Stimulated activated CD4-positive, alpha-beta T cell treated with anti-CD3 and anti-CD28 coated beads, Interleukin-4, amount 100 ng/mL, for 48 hours (primary cell): ENCODE measurements at regions not wholly inside any gene's neighbourhood (a gene's known extent, or its start where the extent isn't known, plus 50 kb on each side); places are given as distances from the start of the nearest gene placed in this dataset.

ENCODE experiments used
- DNase-seq, 2 donors: peaks; one replicate each; pipeline ENCODE4 v3.0.0-alpha.2; 2020; ENCODE audit warnings: low read depth in 2 of 2

DNA sequence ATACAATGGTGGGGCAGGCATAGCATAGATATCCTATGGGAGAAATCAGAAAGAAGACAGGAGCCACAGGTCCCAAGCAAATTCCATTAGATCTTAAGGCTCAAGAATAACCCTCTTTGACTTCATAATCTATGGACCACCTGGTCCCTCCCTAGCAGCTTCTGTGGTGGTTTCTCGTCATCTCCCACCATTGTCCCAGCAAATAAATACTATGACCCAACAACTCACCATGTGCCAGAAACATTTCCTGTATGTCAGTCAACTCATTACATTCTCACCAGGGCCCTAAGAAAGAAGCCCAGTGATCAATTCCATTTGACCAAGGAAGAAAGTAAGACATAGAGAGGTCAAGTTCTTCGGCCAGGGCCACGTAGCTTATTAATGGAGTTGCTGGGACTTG is 646.2 kb downstream of the VRK1 start:
- no peak for DNase-seq

- no peak for DNase-seq
These were observed 647.1 kb downstream of the VRK1 start for GRCh38 chr14:97444248-97444647.

- no peak for DNase-seq
These were observed 648.2 kb downstream of the VRK1 start for GRCh38 chr14:97445367-97445766.

DNA sequence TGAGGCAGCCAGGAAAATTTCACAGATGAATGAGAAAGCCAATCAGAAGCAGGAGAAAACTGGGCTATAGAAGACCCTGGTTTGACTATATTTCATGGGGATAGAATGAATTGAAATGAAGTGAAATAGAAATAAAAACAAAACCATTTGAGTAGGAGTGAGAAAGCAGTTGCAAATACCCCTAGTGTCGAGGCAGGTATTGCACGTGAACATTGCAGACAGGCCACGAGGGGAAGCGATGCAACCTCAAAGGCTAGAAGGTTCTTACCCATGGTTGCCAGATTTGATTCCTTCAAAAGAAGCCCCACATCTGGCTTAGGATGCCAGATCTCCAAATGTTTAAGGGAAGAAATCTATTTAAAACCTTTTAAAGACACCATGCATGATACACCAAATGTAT is 648.9 kb downstream of the VRK1 start:
- no peak for DNase-seq

DNA sequence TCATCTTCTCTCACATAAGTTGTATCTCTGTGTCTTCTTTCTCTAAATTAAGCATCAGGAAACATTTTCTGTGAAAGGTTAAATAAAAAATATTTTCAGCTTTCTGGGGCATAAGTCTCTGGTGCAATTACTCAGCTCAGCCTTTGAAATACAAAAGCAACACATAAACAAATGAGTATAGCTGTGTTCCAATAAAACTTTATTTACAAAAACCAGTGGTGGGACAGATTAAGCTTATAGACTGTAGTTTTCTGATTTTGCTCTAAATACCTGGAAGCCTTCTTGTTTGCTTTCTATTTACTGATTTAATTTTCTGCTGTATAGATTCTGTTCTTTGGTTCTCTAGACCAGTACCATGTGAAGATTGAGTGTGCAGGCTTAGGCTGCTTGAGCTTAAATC is 655.1 kb downstream of the VRK1 start:
- DNase-seq, result no peak

DNA sequence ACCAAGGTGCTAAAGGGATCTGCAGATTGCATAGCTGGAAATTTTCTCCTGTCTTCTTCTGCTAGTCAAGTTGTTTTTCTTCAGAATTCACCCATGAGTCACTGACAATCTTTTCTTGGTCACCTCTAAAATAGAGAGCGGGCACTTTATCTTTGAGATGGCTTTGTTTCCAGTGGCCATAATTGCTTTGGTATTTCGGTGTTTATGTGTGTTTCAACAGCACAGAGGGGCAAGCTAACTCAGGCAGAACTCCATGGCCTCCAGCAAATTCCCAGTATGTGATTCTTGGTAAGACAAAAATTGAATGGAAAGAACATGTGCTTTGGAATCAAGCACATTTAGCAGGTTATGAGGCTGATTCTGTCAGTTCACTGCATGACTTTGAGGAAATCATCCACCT is 656.8 kb downstream of the VRK1 start:
- no peak for DNase-seq

- no peak for DNase-seq
These were observed 659.3 kb downstream of the VRK1 start for GRCh38 chr14:97456462-97456861.

DNA sequence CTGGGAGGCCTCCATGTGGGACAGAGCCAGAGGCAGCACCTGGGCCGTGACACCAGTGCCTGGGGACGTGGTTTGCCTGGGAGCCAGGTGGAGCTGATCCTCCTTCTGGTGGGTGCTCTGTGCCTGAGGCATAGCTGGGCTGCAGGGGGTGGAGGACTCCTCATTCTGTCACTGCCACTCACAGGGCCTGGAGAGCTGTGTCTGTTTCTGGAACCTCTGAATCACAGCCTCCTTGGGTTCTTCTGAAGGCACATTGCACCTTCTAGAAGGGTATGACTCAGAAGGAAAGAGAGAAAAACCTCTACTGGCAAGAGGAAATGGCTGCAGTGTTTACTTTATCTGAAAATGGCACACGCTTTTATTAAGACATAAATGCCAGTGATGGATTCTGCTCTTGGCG is 659.8 kb downstream of the VRK1 start:
- peak; percentile 43 to 65 for DNase-seq

DNA sequence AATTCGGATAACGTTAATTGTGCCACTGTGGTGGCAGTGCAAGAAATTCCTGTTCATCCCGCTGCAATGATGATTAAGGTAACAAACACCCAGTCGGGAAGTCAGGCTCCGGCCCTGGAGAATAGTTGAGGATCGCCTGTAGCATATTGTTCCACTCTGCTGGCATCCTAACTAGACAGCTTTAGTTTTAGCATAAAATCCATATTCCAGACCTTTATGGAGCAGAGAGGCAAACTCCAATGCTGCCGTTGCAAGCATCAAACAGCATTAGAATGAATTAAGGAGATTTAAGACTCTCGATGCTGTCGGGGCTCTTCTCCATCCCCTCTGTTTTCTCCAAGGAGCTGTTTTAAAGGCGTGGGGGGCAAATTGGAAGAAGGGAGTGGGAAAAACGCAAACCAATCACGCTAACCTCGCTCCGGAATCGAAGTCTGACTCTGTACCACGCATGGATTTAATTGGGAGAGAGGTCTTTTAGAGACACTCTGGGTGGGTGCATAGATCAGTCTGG is 660.4 kb downstream of the VRK1 start:
- no peak for DNase-seq

GRCh38 chr14:97458255-97458654 is 661.1 kb downstream of the VRK1 start:
- no peak for DNase-seq

- peak; percentile 61 to 79 for DNase-seq
These were observed 661.7 kb downstream of the VRK1 start for GRCh38 chr14:97458661-97459579.

GRCh38 chr14:97462081-97462480 is 664.9 kb downstream of the VRK1 start:
- no peak for DNase-seq

GRCh38 chr14:97468220-97468619 is 671.0 kb downstream of the VRK1 start:
- DNase-seq, result no peak

- DNase-seq, result no peak
These were observed 680.2 kb downstream of the VRK1 start for GRCh38 chr14:97477353-97477752.

GRCh38 chr14:97485201-97485600 is 688.0 kb downstream of the VRK1 start:
- no peak for DNase-seq

- no peak for DNase-seq
These were observed 689.5 kb downstream of the VRK1 start for GRCh38 chr14:97486601-97487120.

- DNase-seq, result no peak
These were observed 692.6 kb downstream of the VRK1 start for GRCh38 chr14:97489750-97490149.

- no peak for DNase-seq
These were observed 693.4 kb downstream of the VRK1 start for GRCh38 chr14:97490521-97491070.

DNA sequence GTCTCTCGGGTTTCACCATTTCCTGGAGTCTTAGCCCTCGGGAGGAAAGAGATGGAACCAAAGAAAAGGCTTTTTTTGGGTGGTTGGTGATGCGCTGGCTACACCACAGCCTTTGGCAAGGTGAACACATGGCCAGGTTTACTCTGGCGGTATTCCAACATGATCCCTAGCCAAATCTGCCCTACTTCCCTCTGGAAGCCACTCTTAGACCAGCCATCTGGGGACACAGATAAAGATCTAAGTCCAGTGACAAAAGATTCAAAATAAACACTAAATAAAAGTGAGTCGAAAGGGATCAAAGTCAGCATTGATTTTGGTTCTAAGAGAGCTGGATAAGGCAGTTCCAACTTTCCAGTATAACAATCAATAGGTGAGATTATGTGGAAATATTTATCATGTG is 694.5 kb downstream of the VRK1 start:
- no peak for DNase-seq

DNA sequence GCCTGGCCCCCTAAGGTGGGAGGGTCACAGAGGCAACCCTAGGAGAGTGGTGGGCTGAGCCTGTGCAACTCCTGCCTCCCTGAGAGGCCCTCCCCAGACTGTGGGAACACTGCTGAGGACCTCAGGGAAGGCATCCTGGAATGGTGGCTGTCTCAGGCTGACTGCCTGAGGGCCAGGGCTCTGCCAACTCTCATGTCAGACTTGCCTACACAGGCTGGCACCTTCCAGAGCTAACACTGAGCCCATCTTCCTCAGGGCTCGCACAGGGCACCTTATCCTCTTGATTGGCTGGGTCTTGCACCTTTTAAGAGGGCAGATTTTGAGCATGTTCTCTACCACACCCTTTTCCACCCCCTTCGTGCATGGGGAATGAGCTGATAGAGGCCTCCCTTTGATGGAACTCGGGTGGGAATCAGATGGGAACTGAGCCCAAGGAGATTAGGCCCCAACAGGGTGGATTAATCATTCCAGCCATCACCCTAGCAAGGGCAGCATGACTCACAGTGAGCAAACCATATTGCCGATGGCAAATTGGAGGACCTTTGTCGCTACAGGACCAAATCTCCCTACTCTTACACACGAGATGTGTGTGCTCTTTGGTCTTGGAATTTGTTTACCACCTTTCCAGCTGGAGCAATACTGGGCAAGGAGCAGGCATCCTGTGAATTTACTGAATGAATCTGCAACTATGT is 702.8 kb downstream of the VRK1 start:
- no peak for DNase-seq

- no peak for DNase-seq
These were observed 709.4 kb downstream of the VRK1 start for GRCh38 chr14:97506626-97507025.

GRCh38 chr14:97513891-97514290 is 716.7 kb downstream of the VRK1 start:
- no peak for DNase-seq
